HepG2 (cell line): ENCODE measurements at regions not wholly inside any gene's neighbourhood (a gene's known extent, or its start where the extent isn't known, plus 50 kb on each side); places are given as distances from the start of the nearest gene placed in this dataset.

Experiments used
- IRX3 ChIP-seq: sonication (generic); formaldehyde crosslinking; IDR thresholded peaks from 2 replicates; pipeline ENCODE4 v1.8.1; 2023; ENCODE audit warnings: mild to moderate bottlenecking, low read depth, missing genetic modification reagents, borderline replicate concordance
- MAFK ChIP-seq, 2 experiments: IDR thresholded peaks in 1 of 2; conservative IDR thresholded peaks in 1 of 2; 2 replicates each; pipeline ENCODE4 v1.6.1; 2011; ENCODE audit warnings: improper control_type of control experiment in 2 of 2, low read length in 2 of 2
- MIER2 ChIP-seq: IDR thresholded peaks from 2 replicates; pipeline ENCODE4 v1.6.1; 2016; ENCODE audit warnings: missing biosample characterization, missing genetic modification reagents
- MXI1 ChIP-seq: IDR thresholded peaks from 3 replicates; pipeline ENCODE4 v1.6.1; 2012; ENCODE audit warnings: low read depth, low read length, inconsistent platforms, borderline replicate concordance
- SP140L ChIP-seq: sonication (generic); formaldehyde crosslinking; IDR thresholded peaks from 2 replicates; pipeline ENCODE4 v1.4.0; 2020; ENCODE audit warnings: missing genetic modification reagents, borderline replicate concordance
- TCF12 ChIP-seq, 2 experiments: fragments of 450-650 bp in 1 of 2; sonication (generic) in 1 of 2; formaldehyde crosslinking in 1 of 2; IDR thresholded peaks; 2 replicates each; pipeline versions ENCODE4 v1.6.1 to v1.8.0; 2017 to 2022; ENCODE audit warnings: antibody characterized with exemption in 1 of 2, mild to moderate bottlenecking in 1 of 2, missing genetic modification reagents in 1 of 2, moderate library complexity in 1 of 2
- ZNF619 ChIP-seq: sonication (generic); formaldehyde crosslinking; IDR thresholded peaks from 2 replicates; pipeline ENCODE4 v1.4.0; 2020; ENCODE audit warnings: mild to moderate bottlenecking, missing genetic modification reagents
- TF ChIP-seq, protein P1 (sequence below): sonication (generic); formaldehyde crosslinking; IDR thresholded peaks from 2 replicates; pipeline ENCODE4 v1.5.0; 2020; ENCODE audit warnings: mild to moderate bottlenecking, missing genetic modification reagents, moderate library complexity
- TF ChIP-seq, protein P2 (sequence below): conservative IDR thresholded peaks from 2 replicates; pipeline ENCODE4 v1.6.1; 2018; ENCODE audit warnings: missing genetic modification reagents

DNA sequence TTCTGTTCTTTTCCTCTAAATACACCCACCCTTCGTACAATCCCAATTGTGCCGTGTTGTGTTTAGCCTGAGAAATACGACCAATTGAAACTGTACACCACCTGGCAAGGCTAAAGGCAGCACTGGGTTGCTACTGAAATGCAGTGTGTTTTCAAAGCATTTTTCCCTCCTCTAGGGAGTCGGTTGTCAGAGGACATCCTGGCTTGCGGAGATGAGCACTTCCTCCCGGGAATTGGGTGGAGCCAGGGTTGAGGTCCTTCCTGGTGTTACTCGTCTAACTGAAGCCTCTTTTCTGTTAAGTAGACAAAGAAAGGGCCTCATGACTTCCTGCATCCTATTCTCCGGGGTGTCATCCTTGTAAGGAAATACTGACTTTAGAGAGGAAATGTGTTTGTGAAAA lies 133.5 kb downstream of the MTPAP start:
- TF ChIP-seq MXI1 (no peak), TCF12 (IDR thresholded peaks at IDR 0.05) (no peak), TCF12 (CRISPR knock-in tag; IDR thresholded peaks at IDR 0.05) (no peak), MAFK (conservative IDR thresholded peaks at IDR 0.05 in 1 of 2, IDR thresholded peaks at IDR 0.05 in 1 of 2; ENCODE audit: low read length in 2 of 2) (no peak), MIER2 (CRISPR knock-in tag) (no peak), ZNF619 (CRISPR knock-in tag) (no peak), IRX3 (CRISPR knock-in tag) (no peak), SP140L (no peak)
- TF ChIP-seq, protein P1, sequence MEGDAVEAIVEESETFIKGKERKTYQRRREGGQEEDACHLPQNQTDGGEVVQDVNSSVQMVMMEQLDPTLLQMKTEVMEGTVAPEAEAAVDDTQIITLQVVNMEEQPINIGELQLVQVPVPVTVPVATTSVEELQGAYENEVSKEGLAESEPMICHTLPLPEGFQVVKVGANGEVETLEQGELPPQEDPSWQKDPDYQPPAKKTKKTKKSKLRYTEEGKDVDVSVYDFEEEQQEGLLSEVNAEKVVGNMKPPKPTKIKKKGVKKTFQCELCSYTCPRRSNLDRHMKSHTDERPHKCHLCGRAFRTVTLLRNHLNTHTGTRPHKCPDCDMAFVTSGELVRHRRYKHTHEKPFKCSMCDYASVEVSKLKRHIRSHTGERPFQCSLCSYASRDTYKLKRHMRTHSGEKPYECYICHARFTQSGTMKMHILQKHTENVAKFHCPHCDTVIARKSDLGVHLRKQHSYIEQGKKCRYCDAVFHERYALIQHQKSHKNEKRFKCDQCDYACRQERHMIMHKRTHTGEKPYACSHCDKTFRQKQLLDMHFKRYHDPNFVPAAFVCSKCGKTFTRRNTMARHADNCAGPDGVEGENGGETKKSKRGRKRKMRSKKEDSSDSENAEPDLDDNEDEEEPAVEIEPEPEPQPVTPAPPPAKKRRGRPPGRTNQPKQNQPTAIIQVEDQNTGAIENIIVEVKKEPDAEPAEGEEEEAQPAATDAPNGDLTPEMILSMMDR (CRISPR knock-in tag), result no peak
- TF ChIP-seq, protein P2, sequence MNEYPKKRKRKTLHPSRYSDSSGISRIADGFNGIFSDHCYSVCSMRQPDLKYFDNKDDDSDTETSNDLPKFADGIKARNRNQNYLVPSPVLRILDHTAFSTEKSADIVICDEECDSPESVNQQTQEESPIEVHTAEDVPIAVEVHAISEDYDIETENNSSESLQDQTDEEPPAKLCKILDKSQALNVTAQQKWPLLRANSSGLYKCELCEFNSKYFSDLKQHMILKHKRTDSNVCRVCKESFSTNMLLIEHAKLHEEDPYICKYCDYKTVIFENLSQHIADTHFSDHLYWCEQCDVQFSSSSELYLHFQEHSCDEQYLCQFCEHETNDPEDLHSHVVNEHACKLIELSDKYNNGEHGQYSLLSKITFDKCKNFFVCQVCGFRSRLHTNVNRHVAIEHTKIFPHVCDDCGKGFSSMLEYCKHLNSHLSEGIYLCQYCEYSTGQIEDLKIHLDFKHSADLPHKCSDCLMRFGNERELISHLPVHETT (CRISPR knock-in tag), result no peak
